Prostate gland (tissue), 2 donors: ENCODE measurements at regions not wholly inside any gene's neighbourhood (a gene's known extent, or its start where the extent isn't known, plus 50 kb on each side); places are given as distances from the start of the nearest gene placed in this dataset.

ENCODE experiments used
- POLR2A ChIP-seq: fragments of 450-650 bp; IDR thresholded peaks from one replicate; pipeline ENCODE4 v1.6.1; 2016; ENCODE audit warnings: antibody characterized with exemption, mild to moderate bottlenecking
- POLR2AphosphoS5 ChIP-seq: sonication (generic); formaldehyde crosslinking; IDR thresholded peaks from one replicate; pipeline ENCODE4 v1.6.1; 2017; ENCODE audit warnings: antibody characterized with exemption
- TF ChIP-seq, protein P1 (sequence below), 4 experiments: fragments of 200-600 bp in 2 of 4; fragments of 450-650 bp in 2 of 4; sonication (generic) in 2 of 4; IDR thresholded peaks; 1 replicate in 3 of 4; 2 replicates in 1 of 4; pipeline ENCODE4 v1.5.1; 2016 to 2019; ENCODE audit warnings: antibody characterized with exemption in 4 of 4, mild to moderate bottlenecking in 2 of 4, moderate library complexity in 2 of 4

- TF ChIP-seq, protein P1, sequence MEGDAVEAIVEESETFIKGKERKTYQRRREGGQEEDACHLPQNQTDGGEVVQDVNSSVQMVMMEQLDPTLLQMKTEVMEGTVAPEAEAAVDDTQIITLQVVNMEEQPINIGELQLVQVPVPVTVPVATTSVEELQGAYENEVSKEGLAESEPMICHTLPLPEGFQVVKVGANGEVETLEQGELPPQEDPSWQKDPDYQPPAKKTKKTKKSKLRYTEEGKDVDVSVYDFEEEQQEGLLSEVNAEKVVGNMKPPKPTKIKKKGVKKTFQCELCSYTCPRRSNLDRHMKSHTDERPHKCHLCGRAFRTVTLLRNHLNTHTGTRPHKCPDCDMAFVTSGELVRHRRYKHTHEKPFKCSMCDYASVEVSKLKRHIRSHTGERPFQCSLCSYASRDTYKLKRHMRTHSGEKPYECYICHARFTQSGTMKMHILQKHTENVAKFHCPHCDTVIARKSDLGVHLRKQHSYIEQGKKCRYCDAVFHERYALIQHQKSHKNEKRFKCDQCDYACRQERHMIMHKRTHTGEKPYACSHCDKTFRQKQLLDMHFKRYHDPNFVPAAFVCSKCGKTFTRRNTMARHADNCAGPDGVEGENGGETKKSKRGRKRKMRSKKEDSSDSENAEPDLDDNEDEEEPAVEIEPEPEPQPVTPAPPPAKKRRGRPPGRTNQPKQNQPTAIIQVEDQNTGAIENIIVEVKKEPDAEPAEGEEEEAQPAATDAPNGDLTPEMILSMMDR (IDR thresholded peaks at IDR 0.05), result no peak
- no peak for TF ChIP-seq POLR2A
- no peak for TF ChIP-seq POLR2AphosphoS5
Observed at GRCh38 chr16:79381603-79382042, 218.9 kb downstream of the MAF start.
